Choroid plexus epithelial cell (primary cell): ENCODE measurements at regions not wholly inside any gene's neighbourhood (a gene's known extent, or its start where the extent isn't known, plus 50 kb on each side); places are given as distances from the start of the nearest gene placed in this dataset.

ENCODE experiments used
- DNase-seq: peaks from one replicate; pipeline ENCODE4 v3.0.0-alpha.2; 2010; ENCODE audit warnings: low read depth
- H3K4me3 ChIP-seq: 2 replicates; pipeline ENCODE4 v1.5.1; 2011; ENCODE audit warnings: low read depth, mild to moderate bottlenecking, control low read depth, low read length, moderate library complexity
- CTCF ChIP-seq: conservative IDR thresholded peaks from 2 replicates; pipeline ENCODE4 v1.5.1; 2011; ENCODE audit warnings: low read depth, mild to moderate bottlenecking, control low read depth, inconsistent platforms, low read length, moderate library complexity

GRCh38 chr20:6407163-6407562 lies 284.3 kb upstream of the FERMT1 start:
- no peak for DNase-seq
- no peak for TF ChIP-seq CTCF
- no peak overlapping the region for H3K4me3 ChIP-seq

GRCh38 chr20:6401893-6402557 lies 279.2 kb upstream of the FERMT1 start:
- peak; percentile 62 for DNase-seq
- H3K4me3 ChIP-seq = no peak overlapping the region
- no peak for TF ChIP-seq CTCF

DNA sequence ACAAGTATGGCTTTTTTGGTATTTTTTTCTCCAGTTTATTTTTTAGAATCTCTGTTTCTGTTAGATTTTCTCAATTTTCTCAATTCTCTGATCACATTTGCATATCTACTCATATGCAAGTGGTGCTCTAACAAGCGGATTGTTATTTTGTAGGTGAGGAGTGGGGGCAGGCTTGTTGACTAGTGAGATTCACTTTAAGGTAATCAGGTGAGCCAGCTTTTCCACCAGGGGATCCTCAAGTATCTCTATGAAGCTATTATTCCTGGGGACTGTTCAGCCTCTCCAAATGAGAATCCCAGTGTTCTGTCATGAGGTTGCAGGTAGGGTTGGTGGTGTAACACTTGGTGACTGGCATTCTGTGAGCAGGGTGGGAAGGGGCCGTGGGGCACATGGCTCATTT lies 274.3 kb upstream of the FERMT1 start:
- no peak for TF ChIP-seq CTCF
- no peak for DNase-seq
- no peak overlapping the region for H3K4me3 ChIP-seq

DNA sequence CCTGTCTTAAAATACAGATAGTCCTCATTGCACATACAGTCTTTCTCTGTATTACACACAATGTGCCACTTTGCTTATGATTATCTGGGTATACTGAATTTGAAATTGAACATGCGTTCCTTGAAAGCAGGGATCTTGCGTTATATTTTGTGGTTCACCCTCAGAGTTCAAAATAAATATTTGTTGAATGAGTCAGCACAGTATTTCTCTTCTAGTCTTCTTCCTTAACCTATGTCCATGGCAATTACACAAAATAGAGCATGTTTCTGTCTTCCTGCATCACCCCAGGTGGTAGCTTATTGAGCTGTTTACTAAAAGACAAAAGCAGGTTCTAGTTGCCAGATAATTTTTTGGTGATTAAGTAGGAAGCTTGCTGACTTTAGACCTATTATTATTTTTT lies 272.9 kb upstream of the FERMT1 start:
- DNase-seq = peak; percentile 90
- no peak for TF ChIP-seq CTCF
- H3K4me3 ChIP-seq = no peak overlapping the region

GRCh38 chr20:6388671-6389197 lies 265.9 kb upstream of the FERMT1 start:
- H3K4me3 ChIP-seq = no peak overlapping the region
- DNase-seq = peak; percentile 7
- no peak for TF ChIP-seq CTCF

DNA sequence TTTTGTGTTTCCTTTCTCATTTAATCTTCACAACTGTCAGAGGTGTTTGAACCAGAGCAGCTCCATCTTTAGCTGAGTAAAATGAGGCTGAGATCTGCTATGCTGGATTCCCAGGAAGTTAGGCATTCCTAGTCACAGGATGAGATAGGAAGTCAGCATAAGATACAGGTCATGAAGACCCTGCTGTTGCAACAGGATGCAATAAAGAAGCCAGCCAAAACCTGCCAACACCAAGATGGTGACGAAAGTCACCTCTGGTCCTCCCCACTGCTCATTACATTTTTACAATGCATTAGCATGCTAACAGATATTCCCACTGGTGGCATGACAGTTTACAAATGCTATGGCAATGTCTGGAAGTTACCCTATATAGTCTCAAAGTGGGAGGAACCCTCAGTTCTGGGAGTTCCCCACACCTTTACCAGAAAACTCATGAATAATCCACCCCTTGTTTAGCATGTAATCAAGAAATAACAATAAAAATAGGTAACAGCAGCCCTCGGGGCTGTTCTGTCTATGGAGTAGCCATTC lies 262.2 kb upstream of the FERMT1 start:
- no peak for TF ChIP-seq CTCF
- no peak for DNase-seq
- H3K4me3 ChIP-seq = no peak overlapping the region

- no peak for TF ChIP-seq CTCF
- peak; percentile 3 for DNase-seq
- H3K4me3 ChIP-seq = no peak overlapping the region
Measured at GRCh38 chr20:6384380-6384779, 261.6 kb upstream of the FERMT1 start.
